Colonic mucosa (tissue), 4 donors: ENCODE measurements at regions not wholly inside any gene's neighbourhood (a gene's known extent, or its start where the extent isn't known, plus 50 kb on each side); places are given as distances from the start of the nearest gene placed in this dataset.
"Not testable (repeated sequence)": the region's sequence is repeated elsewhere in the genome, so short reads cannot be mapped to it uniquely, and the experiment has no call there.

Experiments
- DNase-seq: peaks from one replicate; pipeline ENCODE4 v3.0.0-alpha.2; 2020
- H3K27ac ChIP-seq: fragments of 200-600 bp; one replicate; pipeline ENCODE4 v1.8.0; 2021
- H3K27me3 ChIP-seq: fragments of 200-600 bp; one replicate; pipeline ENCODE4 v1.8.0; 2021
- H3K36me3 ChIP-seq: fragments of 200-600 bp; one replicate; pipeline ENCODE4 v1.8.0; 2021
- H3K4me1 ChIP-seq: fragments of 200-600 bp; one replicate; pipeline ENCODE4 v1.8.0; 2021; ENCODE audit warnings: mild to moderate bottlenecking
- H3K4me3 ChIP-seq: fragments of 200-600 bp; one replicate; pipeline ENCODE4 v1.8.0; 2021
- H3K9ac ChIP-seq, 2 donors: one replicate each; pipeline ENCODE4 v1.7.0; 2013; ENCODE audit warnings: control low read depth in 2 of 2, low read depth in 2 of 2, low read length in 2 of 2
- H3K9me3 ChIP-seq: fragments of 200-600 bp; one replicate; pipeline ENCODE4 v1.8.0; 2021
- intact Hi-C: fragments of 100-400 bp; cut with DNase I; formaldehyde crosslinking; loops from one replicate; pipeline ENCODE4 v1.14.1; 2022
- TF ChIP-seq, protein P1 (sequence below): fragments of 200-600 bp; IDR thresholded peaks from one replicate; pipeline ENCODE4 v1.8.0; 2022; ENCODE audit warnings: antibody characterized with exemption, mild to moderate bottlenecking
- donor health status: healthy.
- donor health status: DM: no; HTN: no; CAD: no.
- donor health status: DM: no; HTN: no; CAD: no.

DNA sequence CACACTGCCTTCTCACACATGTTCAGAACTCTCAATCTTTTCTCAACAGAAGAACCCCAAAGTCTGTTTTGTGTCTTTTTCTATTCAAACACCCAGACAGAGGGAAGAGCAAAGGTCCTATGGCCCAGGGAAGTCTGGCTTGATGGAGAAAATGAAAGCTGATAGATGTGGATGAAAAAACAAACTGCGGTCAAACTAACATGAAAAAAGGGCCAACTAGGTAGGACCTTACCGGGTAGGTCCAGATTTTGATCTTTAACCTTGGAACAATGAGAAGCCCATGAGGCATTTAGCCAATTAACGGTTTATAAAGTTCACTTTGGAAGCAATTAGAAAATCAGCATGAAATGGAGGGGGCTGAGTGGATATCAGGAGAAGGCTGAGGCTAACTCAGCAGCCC, 507.7 kb upstream of the SLC35B3 start:
- H3K36me3 ChIP-seq = no peaks in the 10 kb centered on the region
- intact Hi-C loops = no loop called here
- DNase-seq = no peak
- H3K4me1 ChIP-seq = no peaks in the 10 kb centered on the region
- H3K9ac ChIP-seq = no peak overlapping the region
- H3K4me3 ChIP-seq = no peak overlapping the region
- no peaks in the 10 kb centered on the region for H3K9me3 ChIP-seq
- no peak overlapping the region for H3K27ac ChIP-seq
- TF ChIP-seq, protein P1, sequence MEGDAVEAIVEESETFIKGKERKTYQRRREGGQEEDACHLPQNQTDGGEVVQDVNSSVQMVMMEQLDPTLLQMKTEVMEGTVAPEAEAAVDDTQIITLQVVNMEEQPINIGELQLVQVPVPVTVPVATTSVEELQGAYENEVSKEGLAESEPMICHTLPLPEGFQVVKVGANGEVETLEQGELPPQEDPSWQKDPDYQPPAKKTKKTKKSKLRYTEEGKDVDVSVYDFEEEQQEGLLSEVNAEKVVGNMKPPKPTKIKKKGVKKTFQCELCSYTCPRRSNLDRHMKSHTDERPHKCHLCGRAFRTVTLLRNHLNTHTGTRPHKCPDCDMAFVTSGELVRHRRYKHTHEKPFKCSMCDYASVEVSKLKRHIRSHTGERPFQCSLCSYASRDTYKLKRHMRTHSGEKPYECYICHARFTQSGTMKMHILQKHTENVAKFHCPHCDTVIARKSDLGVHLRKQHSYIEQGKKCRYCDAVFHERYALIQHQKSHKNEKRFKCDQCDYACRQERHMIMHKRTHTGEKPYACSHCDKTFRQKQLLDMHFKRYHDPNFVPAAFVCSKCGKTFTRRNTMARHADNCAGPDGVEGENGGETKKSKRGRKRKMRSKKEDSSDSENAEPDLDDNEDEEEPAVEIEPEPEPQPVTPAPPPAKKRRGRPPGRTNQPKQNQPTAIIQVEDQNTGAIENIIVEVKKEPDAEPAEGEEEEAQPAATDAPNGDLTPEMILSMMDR = no peak
- no peaks in the 10 kb centered on the region for H3K27me3 ChIP-seq

DNA sequence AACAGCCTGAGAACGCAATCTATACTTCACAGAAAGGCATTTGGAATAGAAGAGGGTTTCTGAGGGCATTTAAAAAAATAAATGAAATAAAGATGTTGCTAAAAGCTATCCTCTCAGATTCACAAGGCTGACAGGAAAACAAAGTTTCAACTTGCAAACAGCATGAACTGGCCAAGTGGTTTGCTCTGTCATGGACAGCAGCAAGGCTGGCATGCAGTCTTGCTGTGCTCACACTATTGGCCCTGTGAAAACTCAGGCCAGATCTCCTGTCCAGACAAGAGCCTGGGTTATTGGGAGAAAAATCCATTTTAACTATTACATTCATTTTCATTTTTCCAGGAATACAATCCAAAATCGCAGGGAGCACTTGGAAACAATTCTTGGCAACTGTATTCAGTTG, 506.2 kb upstream of the SLC35B3 start:
- H3K36me3 ChIP-seq = no peaks in the 10 kb centered on the region
- H3K9ac ChIP-seq = no peak overlapping the region
- no peaks in the 10 kb centered on the region for H3K9me3 ChIP-seq
- H3K27me3 ChIP-seq = no peaks in the 10 kb centered on the region
- no peak overlapping the region for H3K4me3 ChIP-seq
- H3K27ac ChIP-seq = no peak overlapping the region
- DNase-seq = no peak
- TF ChIP-seq, protein P1 = no peak
- H3K4me1 ChIP-seq = no peaks in the 10 kb centered on the region
- intact Hi-C loops = no loop called here

DNA sequence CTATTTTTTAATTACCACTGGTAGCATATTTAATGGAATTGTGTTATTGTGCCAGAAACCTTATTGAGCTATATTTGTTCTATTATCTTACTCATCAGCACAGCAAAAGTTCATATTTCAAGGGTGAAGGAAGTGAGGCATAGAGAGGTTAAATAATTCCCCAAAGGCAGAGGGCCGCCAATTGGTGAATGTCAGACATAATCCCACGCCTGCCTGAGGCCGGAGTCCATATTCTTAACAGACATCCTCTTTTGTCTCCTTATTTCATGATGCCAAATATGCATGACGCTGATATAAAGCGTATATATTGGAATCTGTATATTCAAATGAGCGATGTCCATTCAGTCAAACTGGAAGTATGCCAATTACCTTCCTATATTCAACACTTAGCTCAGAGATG, 505.0 kb upstream of the SLC35B3 start:
- TF ChIP-seq, protein P1 = no peak
- no peak overlapping the region for H3K9ac ChIP-seq
- H3K27me3 ChIP-seq = no peaks in the 10 kb centered on the region
- intact Hi-C loops = no loop called here
- H3K27ac ChIP-seq = no peak overlapping the region
- no peaks in the 10 kb centered on the region for H3K36me3 ChIP-seq
- DNase-seq = no peak
- H3K9me3 ChIP-seq = no peaks in the 10 kb centered on the region
- H3K4me3 ChIP-seq = no peak overlapping the region
- no peaks in the 10 kb centered on the region for H3K4me1 ChIP-seq

DNA sequence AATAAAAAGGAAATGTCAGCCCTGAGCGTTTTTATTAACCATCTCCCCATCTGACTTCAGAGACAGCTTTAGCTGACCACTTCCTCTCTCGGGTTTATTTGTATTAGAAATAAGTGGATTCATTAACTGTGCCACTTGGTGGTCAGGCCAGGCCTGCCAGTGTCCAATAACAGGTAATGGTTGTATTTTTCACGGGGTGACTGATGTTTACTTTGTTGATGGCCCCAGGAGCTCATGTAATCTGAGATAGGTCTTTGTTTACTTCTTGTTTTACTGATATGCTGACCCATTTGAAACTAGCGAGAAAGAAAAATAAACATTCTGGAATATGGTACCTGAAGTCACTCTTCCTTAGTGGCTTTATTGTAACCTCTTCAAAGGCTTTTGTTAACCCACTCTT, 504.3 kb upstream of the SLC35B3 start:
- intact Hi-C loops = no loop called here
- no peak for DNase-seq
- no peaks in the 10 kb centered on the region for H3K9me3 ChIP-seq

DNA sequence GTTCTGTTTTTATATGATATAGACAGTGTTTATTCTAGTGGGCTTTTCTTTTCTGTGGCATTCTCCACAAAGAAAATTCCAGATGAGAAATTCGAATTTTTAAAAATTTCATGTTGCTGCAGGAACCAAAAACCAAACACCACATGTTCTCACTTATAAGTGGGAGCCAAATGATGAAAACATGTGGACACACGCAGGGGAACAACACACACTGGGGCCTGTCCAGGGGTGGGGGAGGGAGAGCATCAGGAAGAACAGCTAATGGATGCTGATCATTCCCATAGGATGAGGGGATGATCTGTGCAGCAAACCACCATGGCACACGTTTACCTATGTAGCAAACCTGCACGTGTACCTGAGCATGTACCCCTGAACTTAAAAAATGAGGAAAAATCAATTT, 499.0 kb upstream of the SLC35B3 start:
- Histone ChIP-seq H3K9me3 (no peaks in the 10 kb centered on the region), H3K27me3 (no peaks in the 10 kb centered on the region), H3K27ac (no peak overlapping the region), H3K4me1 (no peaks in the 10 kb centered on the region), H3K36me3 (no peaks in the 10 kb centered on the region), H3K4me3 (no peak overlapping the region), H3K9ac (no peak overlapping the region)
- intact Hi-C loops = no loop called here
- no peak for DNase-seq
- TF ChIP-seq, protein P1 = no peak

More for the DNA sequence above, 504.3 kb upstream of the SLC35B3 start:
- no peaks in the 10 kb centered on the region for H3K4me1 ChIP-seq
- TF ChIP-seq, protein P1 = no peak
- no peaks in the 10 kb centered on the region for H3K36me3 ChIP-seq
- no peaks in the 10 kb centered on the region for H3K27me3 ChIP-seq
- no peak overlapping the region for H3K9ac ChIP-seq
- no peak overlapping the region for H3K27ac ChIP-seq
- H3K4me3 ChIP-seq = no peak overlapping the region

GRCh38 chr6:8930009-8930408, 494.7 kb upstream of the SLC35B3 start:
- H3K9ac ChIP-seq = no peak overlapping the region
- TF ChIP-seq, protein P1 = no peak
- H3K4me3 ChIP-seq = no peak overlapping the region
- DNase-seq = no peak
- H3K27me3 ChIP-seq = no peaks in the 10 kb centered on the region
- no peaks in the 10 kb centered on the region for H3K9me3 ChIP-seq
- intact Hi-C loops = no loop called here
- H3K36me3 ChIP-seq = no peaks in the 10 kb centered on the region
- H3K27ac ChIP-seq = no peak overlapping the region
- no peaks in the 10 kb centered on the region for H3K4me1 ChIP-seq

- H3K9ac ChIP-seq, H3K4me1 ChIP-seq, H3K4me3 ChIP-seq, H3K27me3 ChIP-seq, H3K36me3 ChIP-seq, DNase-seq, intact Hi-C loops, H3K27ac ChIP-seq, H3K9me3 ChIP-seq: not testable (repeated sequence)
Observed at GRCh38 chr6:8920244-8920643, 484.9 kb upstream of the SLC35B3 start.
